Epithelial cell of proximal tubule (primary cell): ENCODE measurements at regions not wholly inside any gene's neighbourhood (a gene's known extent, or its start where the extent isn't known, plus 50 kb on each side); places are given as distances from the start of the nearest gene placed in this dataset.
"Not testable (repeated sequence)": the region's sequence is repeated elsewhere in the genome, so short reads cannot be mapped to it uniquely, and the experiment has no call there.

Source experiments
- DNase-seq: peaks from one replicate; pipeline ENCODE4 v3.0.0-alpha.2; 2011; ENCODE audit warnings: low read depth
- H3K4me3 ChIP-seq: 2 replicates; pipeline ENCODE4 v1.5.1; 2011; ENCODE audit warnings: low read depth, mild to moderate bottlenecking, low read length
- CTCF ChIP-seq: conservative IDR thresholded peaks from 2 replicates; pipeline ENCODE4 v1.5.1; 2012; ENCODE audit warnings: low read depth, mild to moderate bottlenecking, low read length

GRCh38 chr5:88045165-88045564, 223.5 kb downstream of the TMEM161B start:
- H3K4me3 ChIP-seq: no peak overlapping the region
- no peak for TF ChIP-seq CTCF

DNA sequence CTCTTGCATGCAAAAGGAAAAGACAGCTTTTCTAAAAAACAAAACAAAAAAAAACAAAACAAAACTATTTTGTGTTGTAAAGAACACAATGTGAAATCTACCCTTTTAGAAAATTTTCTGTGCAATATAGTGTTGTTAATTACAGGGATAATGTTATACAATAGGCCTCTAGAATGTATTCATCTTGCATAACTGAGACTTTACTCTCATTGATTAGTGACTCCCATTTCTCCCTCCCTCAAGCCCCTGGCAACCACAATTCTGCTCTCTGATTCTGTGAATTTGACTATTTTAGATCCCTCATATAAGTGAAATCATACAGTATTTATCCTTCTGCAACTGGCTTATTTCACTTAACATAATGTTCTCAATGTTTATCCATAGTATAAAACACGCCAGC, 234.1 kb downstream of the TMEM161B start:
- no peak for TF ChIP-seq CTCF
- no peak for DNase-seq
- no peak overlapping the region for H3K4me3 ChIP-seq

More at GRCh38 chr5:88045165-88045564, 223.5 kb downstream of the TMEM161B start:
- no peak for DNase-seq

DNA sequence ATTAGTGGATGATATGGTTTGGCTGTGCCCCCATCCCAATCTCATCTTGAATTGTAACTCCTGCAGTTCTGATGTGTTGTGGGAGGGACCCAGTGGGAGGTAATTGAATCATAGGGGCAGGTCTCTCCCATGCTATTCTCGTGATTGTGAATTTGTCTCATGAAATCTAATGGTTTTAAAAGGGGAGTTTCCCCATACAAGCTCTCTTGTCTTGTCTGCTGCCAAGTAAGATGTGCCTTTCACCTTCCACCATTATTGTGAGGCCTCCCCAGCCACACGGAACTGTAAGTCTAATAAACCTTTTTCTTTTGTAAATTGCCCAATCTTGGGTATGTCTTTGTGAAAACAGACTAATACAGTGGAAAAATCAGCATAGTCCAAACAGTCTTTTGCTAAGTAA, 235.5 kb downstream of the TMEM161B start:
- no peak overlapping the region for H3K4me3 ChIP-seq
- DNase-seq: no peak
- TF ChIP-seq CTCF: no peak

GRCh38 chr5:88029011-88029410, 239.6 kb downstream of the TMEM161B start:
- H3K4me3 ChIP-seq: no peak overlapping the region
- DNase-seq: no peak
- no peak for TF ChIP-seq CTCF

GRCh38 chr5:88021141-88021540, 247.5 kb downstream of the TMEM161B start:
- H3K4me3 ChIP-seq: no peak overlapping the region
- TF ChIP-seq CTCF: no peak
- DNase-seq: no peak

DNA sequence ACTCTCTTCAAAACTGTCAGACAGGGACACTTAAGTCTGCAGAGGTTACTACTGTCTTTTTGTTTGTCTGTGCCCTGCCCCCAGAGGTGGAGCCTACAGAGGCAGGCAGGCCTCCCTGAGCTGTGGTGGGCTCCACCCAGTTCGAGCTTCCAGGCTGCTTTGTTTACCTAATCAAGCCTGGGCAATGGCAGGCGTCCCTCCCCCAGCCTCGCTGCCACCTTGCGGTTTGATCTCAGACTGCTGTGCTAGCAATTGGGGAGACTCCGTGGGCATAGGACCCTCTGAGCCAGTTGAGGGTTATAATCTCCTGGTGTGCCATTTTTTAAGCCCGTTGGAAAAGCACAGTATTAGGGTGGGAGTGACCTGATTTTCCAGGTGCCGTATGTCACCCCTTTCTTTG, 253.7 kb downstream of the TMEM161B start:
- H3K4me3 ChIP-seq, DNase-seq: not testable (repeated sequence)

DNA sequence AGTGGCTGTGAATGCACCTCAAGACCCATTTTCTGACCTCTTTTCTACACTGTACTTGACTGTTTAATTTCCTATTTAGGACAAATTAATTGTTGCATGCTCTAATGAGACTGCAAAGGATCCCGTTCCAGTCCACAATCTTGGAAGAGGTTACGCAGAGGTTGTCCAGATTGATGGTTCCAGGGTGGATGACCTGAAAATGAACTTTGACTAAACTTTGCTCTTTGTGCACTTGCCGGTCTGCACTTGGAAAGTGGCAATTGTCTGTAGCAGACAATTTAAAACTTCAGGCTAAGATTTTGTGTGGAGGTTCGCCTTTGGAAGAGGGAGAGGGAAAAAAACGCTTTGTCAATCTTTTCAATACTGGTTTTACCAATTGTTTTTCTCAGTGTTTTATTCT, 267.8 kb downstream of the TMEM161B start:
- no peak for DNase-seq
- no peak for TF ChIP-seq CTCF

GRCh38 chr5:87997662-87998061, 271.0 kb downstream of the TMEM161B start:
- TF ChIP-seq CTCF: no peak

More for the DNA sequence above, 267.8 kb downstream of the TMEM161B start:
- no peak overlapping the region for H3K4me3 ChIP-seq

More at GRCh38 chr5:87997662-87998061, 271.0 kb downstream of the TMEM161B start:
- DNase-seq: no peak
- H3K4me3 ChIP-seq: no peak overlapping the region
